Endothelial cell of umbilical vein (primary cell): ENCODE measurements at regions not wholly inside any gene's neighbourhood (a gene's known extent, or its start where the extent isn't known, plus 50 kb on each side); places are given as distances from the start of the nearest gene placed in this dataset.

Experiments used
- EZH2 ChIP-seq: IDR thresholded peaks from 2 replicates; pipeline ENCODE4 v1.6.1; 2012; ENCODE audit warnings: borderline replicate concordance, low read depth, mild to moderate bottlenecking, moderate library complexity, low read length, inconsistent platforms; ENCODE audit not compliant: severe bottlenecking
- JUN ChIP-seq: IDR thresholded peaks from 2 replicates; pipeline ENCODE4 v1.6.1; 2011; ENCODE audit warnings: borderline replicate concordance, low read depth; ENCODE audit not compliant: insufficient read length, insufficient read depth
- MYC ChIP-seq: IDR thresholded peaks from one replicate; pipeline ENCODE4 v1.6.1; 2011; ENCODE audit warnings: mild to moderate bottlenecking, low read depth, low read length
- POLR2A ChIP-seq: IDR thresholded peaks from 2 replicates; pipeline ENCODE4 v1.6.1; 2012; ENCODE audit warnings: low read depth, mild to moderate bottlenecking, control low read depth, low read length
- POLR2AphosphoS5 ChIP-seq: IDR thresholded peaks from 2 replicates; pipeline ENCODE4 v1.6.1; 2012; ENCODE audit warnings: low read depth, mild to moderate bottlenecking, control low read depth, low read length, moderate library complexity; ENCODE audit not compliant: insufficient read depth
- TF ChIP-seq, protein P1 (sequence below), 2 donors: IDR thresholded peaks; 1 replicate in 1 of 2; 2 replicates in 1 of 2; pipeline ENCODE4 v1.5.1; 2011; ENCODE audit warnings: low read length in 2 of 2, mild to moderate bottlenecking in 2 of 2, moderate library complexity in 2 of 2, control low read depth in 1 of 2, inconsistent platforms in 1 of 2, low read depth in 1 of 2; ENCODE audit not compliant: insufficient read depth in 1 of 2; ENCODE audit errors: extremely low read depth in 1 of 2
- TF ChIP-seq, protein P2 (sequence below): IDR thresholded peaks from 2 replicates; pipeline ENCODE4 v1.6.1; 2011; ENCODE audit not compliant: insufficient read depth, insufficient read length

DNA sequence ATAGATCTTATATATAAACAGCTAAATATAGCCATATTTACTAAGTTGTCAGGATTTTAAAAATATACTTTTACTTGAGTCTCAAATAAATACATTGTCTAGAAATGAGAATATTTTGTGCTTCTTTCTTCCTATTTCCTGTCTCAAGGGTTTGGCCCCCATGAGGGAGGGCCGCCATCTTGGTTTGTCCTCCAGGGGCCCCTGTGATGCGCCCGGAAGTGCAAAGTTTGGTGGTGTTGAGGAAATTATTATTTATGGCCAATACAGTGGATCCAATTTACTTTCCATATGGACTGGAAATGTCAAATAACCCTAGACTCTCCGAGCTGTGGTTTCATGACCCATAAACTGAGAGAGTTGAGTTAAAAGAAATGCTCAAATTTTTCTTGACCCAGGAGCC is 104.7 kb upstream of the OTOS start:
- TF ChIP-seq, protein P1, sequence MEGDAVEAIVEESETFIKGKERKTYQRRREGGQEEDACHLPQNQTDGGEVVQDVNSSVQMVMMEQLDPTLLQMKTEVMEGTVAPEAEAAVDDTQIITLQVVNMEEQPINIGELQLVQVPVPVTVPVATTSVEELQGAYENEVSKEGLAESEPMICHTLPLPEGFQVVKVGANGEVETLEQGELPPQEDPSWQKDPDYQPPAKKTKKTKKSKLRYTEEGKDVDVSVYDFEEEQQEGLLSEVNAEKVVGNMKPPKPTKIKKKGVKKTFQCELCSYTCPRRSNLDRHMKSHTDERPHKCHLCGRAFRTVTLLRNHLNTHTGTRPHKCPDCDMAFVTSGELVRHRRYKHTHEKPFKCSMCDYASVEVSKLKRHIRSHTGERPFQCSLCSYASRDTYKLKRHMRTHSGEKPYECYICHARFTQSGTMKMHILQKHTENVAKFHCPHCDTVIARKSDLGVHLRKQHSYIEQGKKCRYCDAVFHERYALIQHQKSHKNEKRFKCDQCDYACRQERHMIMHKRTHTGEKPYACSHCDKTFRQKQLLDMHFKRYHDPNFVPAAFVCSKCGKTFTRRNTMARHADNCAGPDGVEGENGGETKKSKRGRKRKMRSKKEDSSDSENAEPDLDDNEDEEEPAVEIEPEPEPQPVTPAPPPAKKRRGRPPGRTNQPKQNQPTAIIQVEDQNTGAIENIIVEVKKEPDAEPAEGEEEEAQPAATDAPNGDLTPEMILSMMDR (IDR thresholded peaks at IDR 0.05; ENCODE audit: extremely low read depth in 1 of 2, insufficient read depth in 1 of 2, low read depth in 1 of 2, low read length in 2 of 2) = no peak
- TF ChIP-seq POLR2AphosphoS5 = no peak
- TF ChIP-seq POLR2A = no peak
- no peak for TF ChIP-seq EZH2
- TF ChIP-seq, protein P2, sequence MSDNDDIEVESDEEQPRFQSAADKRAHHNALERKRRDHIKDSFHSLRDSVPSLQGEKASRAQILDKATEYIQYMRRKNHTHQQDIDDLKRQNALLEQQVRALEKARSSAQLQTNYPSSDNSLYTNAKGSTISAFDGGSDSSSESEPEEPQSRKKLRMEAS = no peak
- TF ChIP-seq MYC = no peak
- TF ChIP-seq JUN = no peak
